NCI-H446 treated with DMSO at 0.1 percent for 48 hours (cell line): ENCODE measurements at regions not wholly inside any gene's neighbourhood (a gene's known extent, or its start where the extent isn't known, plus 50 kb on each side); places are given as distances from the start of the nearest gene placed in this dataset.
"Not testable (repeated sequence)": the region's sequence is repeated elsewhere in the genome, so short reads cannot be mapped to it uniquely, and the experiment has no call there.

Experiments used
- DNase-seq: peaks from one replicate; lab custom pipeline; 2025; lab: John Stamatoyannopoulos, UW

- no peak for DNase-seq
Observed at GRCh38 chr3:150357923-150358607, 50.0 kb upstream of the TSC22D2 start.

- DNase-seq: no peak
Observed at GRCh38 chr3:150357140-150357539, 51.0 kb upstream of the TSC22D2 start.

GRCh38 chr3:150355574-150355973, 52.5 kb upstream of the TSC22D2 start:
- no peak for DNase-seq

- no peak for DNase-seq
Observed at GRCh38 chr3:150352931-150353330, 55.2 kb upstream of the TSC22D2 start.

- DNase-seq: no peak
Observed at GRCh38 chr3:150351398-150351797, 56.7 kb upstream of the TSC22D2 start.

GRCh38 chr3:150349314-150350097, 58.6 kb upstream of the TSC22D2 start:
- peak; percentile 90 for DNase-seq

GRCh38 chr3:150348500-150348899, 59.6 kb upstream of the TSC22D2 start:
- DNase-seq: peak; percentile 74

- no peak for DNase-seq
Observed at GRCh38 chr3:150346981-150347863, 60.9 kb upstream of the TSC22D2 start.

GRCh38 chr3:150346266-150346665, 61.8 kb upstream of the TSC22D2 start:
- no peak for DNase-seq

GRCh38 chr3:150345021-150345538, 63.0 kb upstream of the TSC22D2 start:
- DNase-seq: no peak

GRCh38 chr3:150344079-150344759, 63.9 kb upstream of the TSC22D2 start:
- DNase-seq: no peak

GRCh38 chr3:150342896-150343467, 65.1 kb upstream of the TSC22D2 start:
- peak; percentile 41 for DNase-seq

- DNase-seq: peak; percentile 25
Observed at GRCh38 chr3:150341891-150342290, 66.2 kb upstream of the TSC22D2 start.

- DNase-seq: not testable (repeated sequence)
Observed at GRCh38 chr3:150336363-150336762, 71.7 kb upstream of the TSC22D2 start.

GRCh38 chr3:150335631-150336030, 72.5 kb upstream of the TSC22D2 start:
- no peak for DNase-seq

- DNase-seq: no peak
Observed at GRCh38 chr3:150334974-150335373, 73.1 kb upstream of the TSC22D2 start.

GRCh38 chr3:150333477-150333876, 74.6 kb upstream of the TSC22D2 start:
- DNase-seq: no peak

GRCh38 chr3:150331978-150332568, 76.0 kb upstream of the TSC22D2 start:
- DNase-seq: no peak

- DNase-seq: no peak
Observed at GRCh38 chr3:150330872-150331271, 77.2 kb upstream of the TSC22D2 start.

- DNase-seq: no peak
Observed at GRCh38 chr3:150330174-150330573, 77.9 kb upstream of the TSC22D2 start.

- no peak for DNase-seq
Observed at GRCh38 chr3:150329408-150329807, 78.7 kb upstream of the TSC22D2 start.
